GM12872 (cell line): ENCODE measurements at regions not wholly inside any gene's neighbourhood (a gene's known extent, or its start where the extent isn't known, plus 50 kb on each side); places are given as distances from the start of the nearest gene placed in this dataset.

Source experiments
- CTCF ChIP-seq: IDR thresholded peaks from 3 replicates; pipeline ENCODE4 v1.5.1; 2011; ENCODE audit warnings: low read depth, mild to moderate bottlenecking, low read length, moderate library complexity; ENCODE audit not compliant: insufficient read depth

DNA sequence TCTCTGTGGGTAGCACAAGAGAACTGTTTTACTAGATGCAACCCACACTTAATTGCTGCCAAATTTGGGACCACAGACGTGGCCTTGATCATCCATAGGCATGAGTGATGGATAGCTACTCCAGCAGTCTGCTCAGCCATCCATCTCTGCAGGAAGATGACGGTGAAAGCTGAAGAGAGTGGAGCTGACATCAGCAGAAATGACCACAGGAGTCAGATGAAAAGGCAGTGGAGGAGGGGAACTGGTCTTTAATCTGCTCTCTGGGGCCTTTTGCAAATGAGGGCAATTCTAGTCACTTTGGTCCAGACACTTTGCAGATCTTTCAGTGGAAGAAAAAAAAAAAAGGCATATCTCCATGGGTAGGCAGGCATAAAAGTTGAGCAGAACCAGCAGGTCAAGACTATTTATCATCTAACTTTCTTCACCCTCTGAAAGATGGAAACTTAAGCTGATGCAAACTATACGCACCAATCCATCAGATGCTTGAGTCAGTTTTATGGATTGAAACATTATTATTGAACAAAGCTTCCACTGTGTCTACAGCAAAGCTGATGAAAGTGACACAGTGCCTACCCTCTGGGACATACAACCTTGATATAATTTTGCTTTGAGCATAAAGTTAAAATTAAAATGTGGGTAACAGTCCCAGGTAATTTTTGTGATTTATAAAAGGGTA lies 281.6 kb upstream of the OBI1 start:
- no peak for TF ChIP-seq CTCF

DNA sequence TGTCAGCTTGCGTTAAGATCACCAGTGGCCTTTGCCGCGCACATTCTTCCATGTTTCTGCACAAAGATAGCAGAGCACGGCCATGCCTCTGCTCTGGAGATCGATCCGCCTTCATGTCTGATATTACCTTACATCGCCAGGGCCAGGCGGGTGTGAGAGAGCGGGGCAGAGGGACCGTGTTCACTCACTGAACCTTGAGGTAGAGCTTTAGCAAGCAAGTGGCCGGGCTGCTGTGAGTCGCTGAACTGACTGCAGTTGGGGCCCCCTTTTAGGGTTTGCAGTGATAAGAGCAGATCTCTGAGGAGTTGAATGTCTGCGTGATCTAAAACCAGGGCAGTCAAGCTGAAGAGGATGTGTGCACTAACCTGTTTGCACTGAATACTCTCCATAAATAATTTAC lies 275.4 kb upstream of the OBI1 start:
- no peak for TF ChIP-seq CTCF

GRCh38 chr13:78915015-78915414 lies 256.1 kb upstream of the OBI1 start:
- no peak for TF ChIP-seq CTCF

GRCh38 chr13:78913656-78914055 lies 254.7 kb upstream of the OBI1 start:
- no peak for TF ChIP-seq CTCF

- no peak for TF ChIP-seq CTCF
These were observed 251.2 kb upstream of the OBI1 start for GRCh38 chr13:78910147-78910546.

DNA sequence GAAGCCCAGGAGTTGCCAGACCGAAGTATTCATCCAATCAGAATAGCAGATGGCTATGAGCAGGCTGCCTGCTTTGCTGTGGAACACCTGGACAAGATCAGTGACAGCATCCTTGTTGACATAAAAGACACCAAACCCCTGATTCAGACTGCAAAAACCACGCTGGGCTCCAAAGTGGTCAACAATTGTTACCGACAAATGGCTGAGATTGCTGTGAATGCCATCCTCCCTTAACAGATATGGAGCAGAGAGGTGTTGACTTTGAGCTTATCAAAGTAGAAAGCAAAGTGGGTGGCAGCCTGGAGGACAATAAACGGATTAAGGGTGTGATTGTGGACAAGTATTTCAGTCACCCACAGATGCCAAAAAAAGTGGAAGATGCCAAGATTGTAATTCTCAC lies 250.3 kb upstream of the OBI1 start:
- TF ChIP-seq CTCF = no peak

DNA sequence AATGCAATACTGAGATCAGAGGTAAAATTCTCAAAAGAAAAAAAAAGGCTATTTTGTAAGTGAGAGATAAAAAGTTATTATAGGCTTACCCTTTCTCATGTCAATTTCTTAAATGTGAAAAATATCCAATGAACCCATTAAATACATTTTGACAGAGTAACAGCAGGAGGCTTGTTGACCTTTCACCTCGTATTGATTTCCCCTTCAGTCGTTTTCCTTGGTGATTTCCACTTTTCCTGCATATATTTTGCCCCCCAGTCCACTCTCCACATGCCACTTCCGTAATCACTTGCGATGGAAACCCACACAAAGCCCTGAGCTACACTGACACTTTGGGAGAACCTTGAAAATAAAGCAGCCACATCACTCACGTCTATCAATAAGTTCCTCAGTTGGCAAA lies 248.1 kb upstream of the OBI1 start:
- no peak for TF ChIP-seq CTCF

GRCh38 chr13:78897200-78897599 lies 238.2 kb upstream of the OBI1 start:
- TF ChIP-seq CTCF = no peak
